A673 (cell line): ENCODE measurements at regions not wholly inside any gene's neighbourhood (a gene's known extent, or its start where the extent isn't known, plus 50 kb on each side); places are given as distances from the start of the nearest gene placed in this dataset.

Experiments
- CTCF ChIP-seq: fragments of 300-800, 200-600 bp; sonication (generic); conservative IDR thresholded peaks from 2 replicates; pipeline ENCODE4 v1.5.1; 2017; ENCODE audit warnings: low read depth, mild to moderate bottlenecking, antibody characterized with exemption, low read length, moderate library complexity, mixed read lengths
- EZH2 ChIP-seq: fragments of 200-600 bp; sonication (generic); IDR thresholded peaks from 2 replicates; pipeline ENCODE4 v1.6.1; 2017; ENCODE audit warnings: borderline replicate concordance, low read depth, mild to moderate bottlenecking, mixed read lengths, antibody characterized with exemption, low read length; ENCODE audit not compliant: poor library complexity, severe bottlenecking

DNA sequence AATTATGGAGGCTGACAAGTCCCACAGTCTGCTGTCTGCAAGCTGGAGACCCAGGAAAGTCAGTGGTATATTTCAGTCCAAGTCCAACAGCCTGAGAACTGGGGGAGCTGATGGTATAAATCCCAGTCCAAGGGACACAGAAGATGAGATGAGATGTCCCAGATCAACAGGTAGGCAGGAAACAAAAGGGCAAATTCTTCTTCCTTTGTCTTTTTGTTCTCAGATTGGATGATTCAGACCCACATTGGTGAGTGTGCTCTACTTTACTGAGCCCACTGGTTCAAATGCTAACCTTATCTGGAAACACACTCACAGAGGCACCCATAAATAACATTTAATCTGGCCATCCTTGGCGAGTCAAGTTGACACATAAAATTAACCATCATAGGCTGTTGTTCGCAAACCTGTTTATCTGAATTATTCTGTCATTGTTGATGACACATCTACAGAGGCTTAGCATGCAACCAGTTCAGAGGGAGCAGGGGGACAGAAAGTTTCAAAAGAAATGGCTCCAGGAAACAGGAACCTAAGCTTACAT lies 62.7 kb upstream of the ITGA11 start:
- TF ChIP-seq CTCF = no peak
- TF ChIP-seq EZH2 = no peak
